Caki2 (cell line): ENCODE measurements at regions not wholly inside any gene's neighbourhood (a gene's known extent, or its start where the extent isn't known, plus 50 kb on each side); places are given as distances from the start of the nearest gene placed in this dataset.

ENCODE experiments used
- DNase-seq: peaks from one replicate; pipeline ENCODE4 v3.0.0-alpha.2; 2015; ENCODE audit warnings: low read depth
- in situ Hi-C: cut with HindIII; loops from 2 replicates; pipeline ENCODE4 v1.10.0; 2016; ENCODE audit warnings: low sequenced_read_pairs, low pct_unique_long_range_greater_than_20kb, mixed read lengths

GRCh38 chr15:77742127-77742526 is 109.4 kb upstream of the LINGO1 start:
- DNase-seq: no peak
- in situ Hi-C loops: no loop called here

GRCh38 chr15:77741106-77741505 is 108.4 kb upstream of the LINGO1 start:
- in situ Hi-C loops: no loop called here
- no peak for DNase-seq

- no peak for DNase-seq
- in situ Hi-C loops: no loop called here
These were observed 107.1 kb upstream of the LINGO1 start for GRCh38 chr15:77739591-77740378.

DNA sequence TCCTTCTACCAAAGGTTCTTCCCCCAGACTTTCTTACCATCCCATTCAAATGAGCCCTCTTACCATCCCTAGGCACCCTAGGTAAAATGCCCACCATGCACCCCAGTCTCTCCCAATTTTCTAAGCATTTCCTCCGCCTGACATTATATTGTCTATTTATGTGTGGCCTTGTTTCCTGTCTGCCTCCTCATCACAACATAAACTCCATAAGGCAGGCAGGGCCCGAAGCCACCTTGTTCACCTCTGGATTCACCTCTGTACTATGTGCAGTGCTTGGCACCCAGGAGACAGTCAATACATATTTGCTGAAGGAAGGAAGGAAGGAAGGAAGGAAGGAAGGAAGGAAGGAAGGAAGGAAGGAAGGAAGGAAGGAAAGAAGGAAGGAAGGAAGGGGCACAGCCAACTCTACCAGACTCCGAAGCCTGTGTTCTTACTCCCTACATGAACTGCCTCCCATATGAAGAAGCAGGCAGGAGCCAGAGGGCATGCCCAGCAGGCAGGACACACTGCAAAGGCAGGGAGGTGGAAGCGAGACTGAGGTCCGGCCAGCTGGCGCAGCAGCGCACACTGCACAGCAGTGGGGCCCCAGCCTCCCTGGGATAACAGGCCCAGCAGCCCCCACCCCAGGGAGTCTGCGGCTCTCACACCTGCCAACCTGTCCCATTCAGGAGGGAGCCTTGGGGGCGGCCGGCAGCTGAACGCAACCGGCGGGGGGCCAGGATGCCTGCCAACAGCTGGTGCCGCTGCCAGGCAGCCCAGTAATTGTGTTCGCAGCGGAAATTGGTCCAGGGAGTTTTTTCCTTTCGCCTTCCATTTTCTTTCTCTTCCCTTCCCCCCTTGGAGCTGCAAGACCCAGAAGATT is 106.0 kb upstream of the LINGO1 start:
- in situ Hi-C loops: no loop called here
- no peak for DNase-seq

- no peak for DNase-seq
- in situ Hi-C loops: no loop called here
These were observed 105.3 kb upstream of the LINGO1 start for GRCh38 chr15:77738038-77738370.

DNA sequence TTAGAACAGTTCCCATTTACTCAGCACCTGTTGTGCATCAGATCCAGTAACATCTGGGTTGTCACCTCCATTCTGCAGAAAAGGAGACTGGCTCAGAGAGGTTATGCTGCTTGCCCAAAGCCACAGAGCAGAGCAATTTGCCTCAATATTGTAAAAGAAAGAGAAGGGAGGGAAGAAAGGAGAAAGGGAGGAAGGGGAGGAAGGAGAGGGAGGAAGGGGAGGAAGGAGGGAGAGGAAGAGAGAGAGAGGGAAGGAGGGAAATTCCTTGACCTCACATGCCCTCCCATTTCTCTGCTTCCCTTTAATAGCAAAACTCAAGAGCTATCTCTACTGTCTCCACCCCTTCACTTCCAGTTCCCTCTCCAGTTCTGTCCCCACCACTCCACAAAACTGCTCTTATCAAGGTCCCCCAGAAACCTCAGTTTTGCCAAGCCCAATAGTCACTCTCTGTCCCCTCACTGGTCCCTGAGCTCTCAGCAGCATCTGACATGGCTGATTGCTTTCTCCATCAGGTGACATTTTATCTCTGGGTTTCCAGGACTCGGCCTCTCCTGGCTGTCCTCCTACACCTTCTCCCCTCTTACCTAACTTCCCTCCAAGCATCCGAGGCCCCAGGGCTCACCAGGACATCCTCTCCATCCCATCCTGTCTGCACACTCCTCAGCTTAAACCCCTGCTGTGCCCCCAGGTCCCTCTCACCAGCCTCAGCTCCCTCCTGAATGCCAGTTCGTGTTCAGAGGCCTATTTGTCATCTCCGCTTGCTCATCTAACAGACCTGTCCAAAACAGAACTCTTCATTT is 104.7 kb upstream of the LINGO1 start:
- DNase-seq: no peak
- in situ Hi-C loops: no loop called here

- DNase-seq: no peak
These were observed 101.6 kb upstream of the LINGO1 start for GRCh38 chr15:77734306-77734705.

DNA sequence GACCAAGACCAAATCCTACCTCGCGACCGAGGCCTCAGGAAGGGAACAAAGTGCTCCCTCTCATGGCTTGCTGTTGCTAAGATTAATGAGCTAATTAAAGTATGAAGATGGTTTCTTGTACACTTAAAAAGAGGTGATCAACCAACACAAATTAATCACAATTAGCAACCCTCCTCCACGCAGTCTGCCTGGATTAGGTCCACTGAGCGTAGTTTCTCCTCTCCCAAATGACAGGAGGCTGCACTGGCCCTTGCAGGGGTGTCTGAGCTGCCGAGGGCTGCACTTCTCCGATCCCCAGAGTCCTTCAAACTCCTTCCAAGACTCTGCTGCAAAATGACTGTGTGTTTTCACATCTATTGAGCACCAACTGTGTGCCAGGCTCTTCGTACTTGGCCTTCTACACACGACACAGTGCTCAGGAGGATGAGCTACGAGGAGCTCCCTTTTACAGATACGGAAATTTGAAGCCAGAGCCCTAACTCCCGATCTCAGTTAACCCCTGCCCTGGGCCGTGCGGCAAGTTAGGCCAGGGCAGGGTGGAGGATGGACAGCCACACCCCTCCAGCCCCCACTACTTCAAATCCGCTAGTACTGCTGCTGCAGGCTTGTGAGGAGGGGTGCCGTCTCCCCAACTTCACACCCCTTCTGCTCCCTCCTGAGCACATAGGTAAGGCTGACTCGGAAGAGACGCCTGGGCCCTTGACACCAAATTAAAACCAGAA is 101.0 kb upstream of the LINGO1 start:
- no peak for DNase-seq
- in situ Hi-C loops: no loop called here

More at GRCh38 chr15:77734306-77734705, 101.6 kb upstream of the LINGO1 start:
- in situ Hi-C loops: no loop called here

- no peak for DNase-seq
- in situ Hi-C loops: no loop called here
These were observed 100.0 kb upstream of the LINGO1 start for GRCh38 chr15:77732514-77733335.

DNA sequence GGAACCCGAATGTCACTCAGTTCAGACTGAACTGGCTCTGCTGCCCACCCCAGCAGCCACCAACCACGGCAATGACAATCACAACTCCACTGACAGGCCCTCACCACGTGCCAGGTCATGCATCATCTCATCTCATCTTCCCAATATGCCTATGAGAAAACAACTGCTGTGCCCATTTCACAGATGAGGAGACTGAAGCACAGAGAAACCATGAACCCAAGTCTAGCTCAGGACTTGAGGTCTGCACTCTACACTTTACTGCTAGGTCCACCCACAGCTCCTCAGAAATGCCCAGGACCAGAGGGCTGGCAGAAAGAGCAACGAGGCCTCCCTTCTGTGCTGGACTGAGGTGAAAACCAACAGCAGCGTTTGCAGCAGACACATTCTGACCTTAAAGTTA is 99.2 kb upstream of the LINGO1 start:
- no peak for DNase-seq
- in situ Hi-C loops: no loop called here

DNA sequence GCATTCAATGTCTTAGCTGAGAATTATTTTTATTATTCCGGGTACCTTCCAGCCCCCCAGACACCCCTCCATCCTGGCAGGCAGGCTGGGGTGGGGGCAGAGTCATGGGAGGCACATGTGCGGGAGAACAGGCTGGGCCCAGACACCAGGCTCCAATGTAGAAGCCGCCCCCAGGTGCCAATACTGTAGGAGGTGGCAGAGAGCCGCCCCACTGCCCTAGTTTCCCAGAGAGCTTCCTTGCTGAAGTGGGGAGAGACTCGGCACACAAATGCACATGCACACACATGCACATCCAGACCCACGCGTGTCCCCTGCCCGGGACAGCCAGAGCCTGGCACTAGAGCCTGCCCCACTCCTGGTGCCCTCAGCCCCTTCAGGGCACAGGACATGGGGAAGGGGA is 98.4 kb upstream of the LINGO1 start:
- DNase-seq: no peak
- in situ Hi-C loops: no loop called here

GRCh38 chr15:77727635-77728304 is 95.1 kb upstream of the LINGO1 start:
- no peak for DNase-seq

DNA sequence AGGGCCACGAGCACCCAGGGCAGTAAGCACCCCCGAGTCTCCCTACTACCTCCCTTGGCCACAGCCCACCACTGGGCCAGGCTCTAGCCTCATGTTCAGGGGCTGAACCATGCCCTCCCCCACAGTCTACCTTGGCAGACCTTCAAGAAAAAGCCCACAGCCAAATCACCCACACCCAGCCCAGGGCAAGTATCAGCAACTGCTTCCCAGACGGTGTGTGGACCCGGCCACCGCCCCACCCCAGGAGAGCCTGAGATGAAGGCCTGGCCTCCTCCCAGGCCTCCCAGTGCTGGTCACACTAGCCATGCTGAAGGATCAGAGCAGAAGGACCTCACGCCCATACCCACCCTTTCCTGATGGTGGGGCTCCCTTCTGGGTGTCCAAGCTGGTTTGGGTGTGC is 92.0 kb upstream of the LINGO1 start:
- no peak for DNase-seq
- in situ Hi-C loops: no loop called here

More at GRCh38 chr15:77727635-77728304, 95.1 kb upstream of the LINGO1 start:
- in situ Hi-C loops: no loop called here

- in situ Hi-C loops: no loop called here
- DNase-seq: no peak
These were observed 91.0 kb upstream of the LINGO1 start for GRCh38 chr15:77723756-77724155.

GRCh38 chr15:77722759-77723460 is 90.2 kb upstream of the LINGO1 start:
- DNase-seq: no peak
- in situ Hi-C loops: no loop called here

DNA sequence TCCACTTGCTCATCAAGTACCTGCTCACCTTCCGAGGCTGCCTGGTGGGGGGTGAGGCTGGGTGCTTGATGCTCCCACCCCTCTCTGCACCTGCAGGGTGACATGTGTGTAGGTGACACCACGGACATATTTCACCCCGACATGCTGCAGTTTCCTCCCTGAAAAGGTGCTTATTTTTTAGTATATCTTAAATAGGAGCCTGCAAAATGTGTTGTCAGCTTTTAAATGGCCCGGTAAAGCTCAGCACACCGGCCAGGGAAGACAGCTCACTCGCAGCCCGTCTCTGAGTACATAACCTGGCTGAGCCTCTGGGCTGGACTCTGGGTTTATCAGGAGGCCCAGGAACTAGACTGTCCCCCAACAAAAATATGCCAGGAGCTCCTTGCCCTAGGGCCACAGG is 89.3 kb upstream of the LINGO1 start:
- in situ Hi-C loops: no loop called here
- no peak for DNase-seq
